K562 (cell line): ENCODE measurements at regions not wholly inside any gene's neighbourhood (a gene's known extent, or its start where the extent isn't known, plus 50 kb on each side); places are given as distances from the start of the nearest gene placed in this dataset.
A peak's percentile ranks its signal among the peaks of the same experiment; 100 is the strongest.

ENCODE experiments used
- ATAC-seq: fragments of 200-7000 bp; cut with Tn5 transposase; 3 replicates; pipeline ENCODE4 v1.9.1; 2020; ENCODE audit warnings: moderate library complexity
- BruUV-seq: library from RNA; stranded (reverse); fragments of 400-500 nt; replicated peaks from 2 replicates; lab custom pipeline; 2021; lab: Mats Ljungman, UMichigan
- CTCF ChIA-PET: fragments of 300-600 bp; formaldehyde crosslinking; extraction: SDS; loops from one replicate; lab custom pipeline; 2021; ENCODE audit warnings: low intra/inter-chr PET ratio; lab: Yijun Ruan, JAX
- POLR2A ChIA-PET: fragments of 300-600, 350-650 bp; sonication (Branson Sonifier 250); formaldehyde crosslinking; extraction: SDS; loops from one replicate; lab custom pipeline; 2021; ENCODE audit warnings: antibody characterized with exemption, inconsistent platforms; lab: Yijun Ruan, JAX
- DNase-seq, 4 experiments: peaks; one replicate each; pipeline versions ENCODE4 v3.0.0 to v3.0.0-alpha.2; 2011 to 2018; ENCODE audit warnings: low spot score in 3 of 4, mixed read lengths in 3 of 4; ENCODE audit errors: extremely low read depth in 1 of 4
- FAIRE-seq: peaks from 2 replicates; lab custom pipeline; 2011; peaks lifted over from hg19 to GRCh38; lab: Jason Lieb, UNC
- H2AFZ ChIP-seq: 2 replicates; pipeline ENCODE4 v1.6.0; 2011; ENCODE audit warnings: low read depth, low read length, control low read depth, inconsistent platforms
- H3K27ac ChIP-seq: fragments of 200-600 bp; 3 replicates; pipeline ENCODE4 v1.8.0; 2011; ENCODE audit warnings: low read depth, mild to moderate bottlenecking, control low read depth, inconsistent platforms, low read length, moderate library complexity, mixed read lengths; ENCODE audit errors: extremely low read depth
- H3K27me3 ChIP-seq, 2 experiments: fragments of 300-600 bp in 1 of 2; 2 replicates in 1 of 2; 3 replicates in 1 of 2; pipeline versions ENCODE4 v1.6.0 to v1.8.0; 2011; ENCODE audit warnings: inconsistent platforms in 2 of 2, low read length in 2 of 2, mild to moderate bottlenecking in 1 of 2, mixed read lengths in 1 of 2, moderate library complexity in 1 of 2; ENCODE audit not compliant: control insufficient read depth in 2 of 2, insufficient read depth in 2 of 2
- H3K36me3 ChIP-seq: fragments of 300-600 bp; 3 replicates; pipeline ENCODE4 v1.8.0; 2011; ENCODE audit warnings: mild to moderate bottlenecking, low read length, inconsistent platforms; ENCODE audit not compliant: control insufficient read depth, insufficient read depth
- H3K4me1 ChIP-seq, 2 experiments: fragments of 200-600 bp in 1 of 2; replicated peaks in 1 of 2; 2 replicates in 1 of 2; 3 replicates in 1 of 2; pipeline versions ENCODE4 v1.5.1 to v1.8.0; 2011; ENCODE audit warnings: inconsistent platforms in 2 of 2, low read length in 2 of 2, mild to moderate bottlenecking in 1 of 2, mixed read lengths in 1 of 2, moderate library complexity in 1 of 2; ENCODE audit not compliant: control insufficient read depth in 2 of 2, insufficient read depth in 2 of 2
- H3K4me2 ChIP-seq: 2 replicates; pipeline ENCODE4 v1.6.1; 2011; ENCODE audit warnings: low read length, control low read depth, inconsistent platforms, mixed read lengths; ENCODE audit not compliant: insufficient read depth
- H3K4me3 ChIP-seq: fragments of 200-600 bp; sonication (generic), shearing (Covaris generic); 2 replicates; pipeline ENCODE4 v1.5.1; 2016; ENCODE audit warnings: control low read depth, inconsistent platforms
- H3K79me2 ChIP-seq: fragments of 200-600 bp; 3 replicates; pipeline ENCODE4 v1.8.0; 2011; ENCODE audit warnings: low read length, inconsistent platforms; ENCODE audit not compliant: control insufficient read depth, insufficient read depth
- H3K9ac ChIP-seq, 2 experiments: 2 replicates each; pipeline versions ENCODE4 v1.6.0 to v1.6.1; 2011; ENCODE audit warnings: low read depth in 2 of 2, low read length in 2 of 2, control low read depth in 1 of 2, inconsistent platforms in 1 of 2, mild to moderate bottlenecking in 1 of 2, mixed read lengths in 1 of 2; ENCODE audit not compliant: insufficient read depth in 1 of 2
- H3K9me1 ChIP-seq: one replicate; pipeline ENCODE4 v1.6.0; 2011; ENCODE audit warnings: inconsistent platforms, mild to moderate bottlenecking, low read length, moderate library complexity; ENCODE audit not compliant: control insufficient read depth, insufficient read depth
- H3K9me3 ChIP-seq: replicated peaks from 2 replicates; pipeline ENCODE4 v1.5.1; 2011; ENCODE audit warnings: low read depth, low read length, inconsistent platforms; ENCODE audit not compliant: control insufficient read depth, insufficient read depth
- H4K20me1 ChIP-seq: replicated peaks from 2 replicates; pipeline ENCODE4 v1.6.1; 2011; ENCODE audit warnings: low read length, inconsistent platforms, mixed read lengths; ENCODE audit not compliant: control insufficient read depth, insufficient read depth
- ADNP ChIP-seq: fragments of 200-800 bp; sonication (Bioruptor generic); IDR thresholded peaks from 2 replicates; pipeline ENCODE4 v1.6.1; 2016; ENCODE audit warnings: missing genetic modification characterization, missing compliant biosample characterization
- ASH1L ChIP-seq: fragments of 450-650 bp; IDR thresholded peaks from 2 replicates; pipeline ENCODE4 v1.6.1; 2018; ENCODE audit warnings: borderline replicate concordance, mild to moderate bottlenecking, low read depth; ENCODE audit not compliant: partially characterized antibody
- C11orf30 ChIP-seq: fragments of 450-650 bp; IDR thresholded peaks from 2 replicates; pipeline ENCODE4 v1.6.1; 2016; ENCODE audit warnings: low read depth, mild to moderate bottlenecking
- E2F3 ChIP-seq: fragments of 250-450 bp; sonication (Bioruptor Pico); IDR thresholded peaks from 2 replicates; pipeline ENCODE4 v1.4.0; 2020; ENCODE audit warnings: mild to moderate bottlenecking
- FOXK1 ChIP-seq: sonication (generic); formaldehyde crosslinking; IDR thresholded peaks from 2 replicates; pipeline ENCODE4 v1.8.0; 2022; ENCODE audit warnings: missing genetic modification reagents, mild to moderate bottlenecking, borderline replicate concordance
- PHF20 ChIP-seq: fragments of 450-650 bp; IDR thresholded peaks from 2 replicates; pipeline ENCODE4 v1.6.1; 2018; ENCODE audit not compliant: partially characterized antibody
- SNRNP70 ChIP-seq: fragments of 200-400 bp; formaldehyde crosslinking; optimal IDR thresholded peaks from 2 replicates; pipeline ENCODE3; 2017; ENCODE audit warnings: low read depth, low read length
- SRSF3 ChIP-seq: fragments of 200-400 bp; formaldehyde crosslinking; IDR thresholded peaks from 2 replicates; pipeline ENCODE4 v1.6.1; 2016; ENCODE audit warnings: mild to moderate bottlenecking, low read length, moderate library complexity; ENCODE audit not compliant: insufficient read depth
- ZFP36 ChIP-seq: fragments of 150-350 bp; IDR thresholded peaks from 2 replicates; pipeline ENCODE4 v1.6.1; 2018; ENCODE audit warnings: low read length, low read depth; ENCODE audit not compliant: partially characterized antibody
- ZNF316 ChIP-seq: fragments of 450-650 bp; IDR thresholded peaks from 2 replicates; pipeline ENCODE4 v1.6.1; 2016
- ZNF75A ChIP-seq: fragments of 450-650 bp; formaldehyde crosslinking; IDR thresholded peaks from 2 replicates; pipeline ENCODE4 v1.4.0; 2020; ENCODE audit warnings: mild to moderate bottlenecking
- WGBS: fragments of 100-300 bp; shearing (Covaris generic); methylation state at CpG from one replicate; pipeline ENCODE4 v1.1.6; 2016; ENCODE audit warnings: low coverage, mixed read lengths; ENCODE audit not compliant: insufficient coverage; ENCODE audit errors: missing lambda C conversion rate; 5-methylcytosine and 5-hydroxymethylcytosine counted together
- in situ Hi-C: fragments of 300-500 bp; cut with MboI; formaldehyde crosslinking; loops from 4 replicates; pipeline ENCODE4 v1.15.0; 2018; ENCODE audit warnings: inconsistent platforms, mixed read lengths
- intact Hi-C: fragments of 100-400 bp; cut with micrococcal nuclease; formaldehyde crosslinking; loops from 2 replicates; pipeline ENCODE4 v1.14.2; 2022
- TF ChIP-seq, protein P1 (sequence below): fragments of 250-450 bp; sonication (Bioruptor Pico); IDR thresholded peaks from 2 replicates; pipeline ENCODE4 v1.9.0; 2021; ENCODE audit warnings: mild to moderate bottlenecking, inconsistent platforms
- TF ChIP-seq, protein P2 (sequence below): fragments of 200-400 bp; formaldehyde crosslinking; IDR thresholded peaks from 2 replicates; pipeline ENCODE4 v1.6.1; 2017; ENCODE audit warnings: mild to moderate bottlenecking, low read depth, low read length, moderate library complexity

DNA sequence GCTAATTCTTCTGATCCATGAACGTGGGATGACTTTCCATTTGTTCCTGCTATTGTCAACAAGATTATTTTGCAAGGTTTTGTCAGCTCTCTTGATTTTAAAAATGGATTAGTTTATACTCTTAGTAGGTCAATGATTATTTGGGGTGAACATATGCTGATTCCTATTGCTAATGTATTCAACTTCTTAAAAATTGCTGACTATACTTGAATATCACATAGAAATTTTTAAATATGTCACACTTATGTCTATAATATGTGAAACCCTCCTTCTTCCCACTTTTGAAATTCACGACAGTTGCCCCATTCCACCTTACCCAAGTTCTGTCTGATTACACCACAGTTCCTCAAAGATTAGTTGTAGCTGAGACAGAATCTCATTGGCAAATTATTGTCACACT lies 465.7 kb upstream of the TENM3 start:
- no peaks in the 10 kb centered on the region; the same call in 1 of the 2 replicates for H3K9me3 ChIP-seq
- WGBS, result 3% methylated on average over 2 of the region's 2 CpGs
- no peaks in the 10 kb centered on the region for H4K20me1 ChIP-seq
- H3K9ac ChIP-seq, result no peak overlapping the region
- H3K4me1 ChIP-seq, result no peaks in the 10 kb centered on the region
- in situ Hi-C loops (no loop called here), intact Hi-C loops (no loop called here)
- ATAC-seq (no peak), DNase-seq (no peak), FAIRE-seq (no peak)
- no peaks in the 10 kb centered on the region for H3K36me3 ChIP-seq
- H3K27ac ChIP-seq, result no peak overlapping the region
- TF ChIP-seq ADNP (tag) (no peak), ZNF316 (peak; percentile 58), C11orf30 (peak; percentile 14; the same call in 1 of the 2 replicates)
- CTCF ChIA-PET, result no interaction called here
- no peaks in the 10 kb centered on the region for H3K9me1 ChIP-seq
- H2AFZ ChIP-seq, result no peak overlapping the region
- no peak overlapping the region for H3K4me2 ChIP-seq
- POLR2A ChIA-PET, result no interaction called here
- no peak overlapping the region for H3K4me3 ChIP-seq
- no peaks in the 10 kb centered on the region for H3K79me2 ChIP-seq
- no TSS peak for BruUV-seq
- H3K27me3 ChIP-seq, result no peaks in the 10 kb centered on the region

DNA sequence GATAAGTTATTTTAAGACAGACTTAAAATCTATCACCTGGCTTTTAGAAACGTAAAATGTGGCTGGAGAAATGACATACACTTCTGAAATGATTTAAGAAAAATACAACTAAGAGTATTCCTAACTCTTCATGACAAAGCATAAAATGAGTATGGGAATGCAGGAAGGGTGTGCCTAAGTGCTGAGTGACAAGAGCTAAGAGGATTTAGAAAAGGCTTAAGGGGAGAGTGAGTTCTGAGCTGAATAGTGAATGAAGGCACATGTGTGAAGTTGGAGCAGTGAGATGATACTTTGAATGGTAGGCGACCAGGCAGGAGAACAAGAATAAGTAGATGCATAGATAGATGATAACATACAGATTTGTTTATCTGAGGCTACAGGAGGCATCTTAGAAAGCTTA lies 458.3 kb upstream of the TENM3 start:
- in situ Hi-C loops, result no loop called here
- H3K9me3 ChIP-seq, result no peaks in the 10 kb centered on the region
- H3K4me3 ChIP-seq, result no peak overlapping the region
- no peak overlapping the region for H3K4me2 ChIP-seq
- H3K27me3 ChIP-seq, result no peaks in the 10 kb centered on the region
- POLR2A ChIA-PET, result no interaction called here
- H3K79me2 ChIP-seq, result no peaks in the 10 kb centered on the region
- intact Hi-C loops, result no loop called here
- no peak overlapping the region for H3K27ac ChIP-seq
- no peak for DNase-seq
- CTCF ChIA-PET, result no interaction called here
- H3K9me1 ChIP-seq, result no peaks in the 10 kb centered on the region
- no peak overlapping the region for H3K9ac ChIP-seq
- H3K36me3 ChIP-seq, result no peaks in the 10 kb centered on the region
- no peak for FAIRE-seq
- no TSS peak for BruUV-seq
- no peaks in the 10 kb centered on the region for H3K4me1 ChIP-seq
- no peak overlapping the region for H2AFZ ChIP-seq
- WGBS, result 4% methylated on average over 2 of the region's 2 CpGs
- ATAC-seq, result no peak
- H4K20me1 ChIP-seq, result no peaks in the 10 kb centered on the region
- TF ChIP-seq FOXK1 (no peak), SNRNP70 (no peak), SRSF3 (no peak), E2F3 (no peak), ZFP36 (no peak), ASH1L (no peak), ZNF75A (CRISPR knock-in tag) (no peak), PHF20 (no peak)
- TF ChIP-seq, protein P1, sequence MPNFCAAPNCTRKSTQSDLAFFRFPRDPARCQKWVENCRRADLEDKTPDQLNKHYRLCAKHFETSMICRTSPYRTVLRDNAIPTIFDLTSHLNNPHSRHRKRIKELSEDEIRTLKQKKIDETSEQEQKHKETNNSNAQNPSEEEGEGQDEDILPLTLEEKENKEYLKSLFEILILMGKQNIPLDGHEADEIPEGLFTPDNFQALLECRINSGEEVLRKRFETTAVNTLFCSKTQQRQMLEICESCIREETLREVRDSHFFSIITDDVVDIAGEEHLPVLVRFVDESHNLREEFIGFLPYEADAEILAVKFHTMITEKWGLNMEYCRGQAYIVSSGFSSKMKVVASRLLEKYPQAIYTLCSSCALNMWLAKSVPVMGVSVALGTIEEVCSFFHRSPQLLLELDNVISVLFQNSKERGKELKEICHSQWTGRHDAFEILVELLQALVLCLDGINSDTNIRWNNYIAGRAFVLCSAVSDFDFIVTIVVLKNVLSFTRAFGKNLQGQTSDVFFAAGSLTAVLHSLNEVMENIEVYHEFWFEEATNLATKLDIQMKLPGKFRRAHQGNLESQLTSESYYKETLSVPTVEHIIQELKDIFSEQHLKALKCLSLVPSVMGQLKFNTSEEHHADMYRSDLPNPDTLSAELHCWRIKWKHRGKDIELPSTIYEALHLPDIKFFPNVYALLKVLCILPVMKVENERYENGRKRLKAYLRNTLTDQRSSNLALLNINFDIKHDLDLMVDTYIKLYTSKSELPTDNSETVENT (CRISPR knock-in tag), result no peak
- TF ChIP-seq, protein P2, sequence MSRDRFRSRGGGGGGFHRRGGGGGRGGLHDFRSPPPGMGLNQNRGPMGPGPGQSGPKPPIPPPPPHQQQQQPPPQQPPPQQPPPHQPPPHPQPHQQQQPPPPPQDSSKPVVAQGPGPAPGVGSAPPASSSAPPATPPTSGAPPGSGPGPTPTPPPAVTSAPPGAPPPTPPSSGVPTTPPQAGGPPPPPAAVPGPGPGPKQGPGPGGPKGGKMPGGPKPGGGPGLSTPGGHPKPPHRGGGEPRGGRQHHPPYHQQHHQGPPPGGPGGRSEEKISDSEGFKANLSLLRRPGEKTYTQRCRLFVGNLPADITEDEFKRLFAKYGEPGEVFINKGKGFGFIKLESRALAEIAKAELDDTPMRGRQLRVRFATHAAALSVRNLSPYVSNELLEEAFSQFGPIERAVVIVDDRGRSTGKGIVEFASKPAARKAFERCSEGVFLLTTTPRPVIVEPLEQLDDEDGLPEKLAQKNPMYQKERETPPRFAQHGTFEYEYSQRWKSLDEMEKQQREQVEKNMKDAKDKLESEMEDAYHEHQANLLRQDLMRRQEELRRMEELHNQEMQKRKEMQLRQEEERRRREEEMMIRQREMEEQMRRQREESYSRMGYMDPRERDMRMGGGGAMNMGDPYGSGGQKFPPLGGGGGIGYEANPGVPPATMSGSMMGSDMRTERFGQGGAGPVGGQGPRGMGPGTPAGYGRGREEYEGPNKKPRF, result no peak
